ENCODE measurements at regions not wholly inside any gene's neighbourhood (a gene's known extent, or its start where the extent isn't known, plus 50 kb on each side); places are given as distances from the start of the nearest gene placed in this dataset.
"Not testable (repeated sequence)": the region's sequence is repeated elsewhere in the genome, so short reads cannot be mapped to it uniquely, and the experiment has no call there.

- no peak for DNase-seq
- Histone ChIP-seq H3K9me3 (no peaks in the 10 kb centered on the region), H3K4me1 (no peaks in the 10 kb centered on the region), H3K27me3 (no peaks in the 10 kb centered on the region), H3K4me3 (ENCODE audit: low read depth, low read length) (no peak overlapping the region), H3K36me3 (no peaks in the 10 kb centered on the region)
- TF ChIP-seq, protein P1, sequence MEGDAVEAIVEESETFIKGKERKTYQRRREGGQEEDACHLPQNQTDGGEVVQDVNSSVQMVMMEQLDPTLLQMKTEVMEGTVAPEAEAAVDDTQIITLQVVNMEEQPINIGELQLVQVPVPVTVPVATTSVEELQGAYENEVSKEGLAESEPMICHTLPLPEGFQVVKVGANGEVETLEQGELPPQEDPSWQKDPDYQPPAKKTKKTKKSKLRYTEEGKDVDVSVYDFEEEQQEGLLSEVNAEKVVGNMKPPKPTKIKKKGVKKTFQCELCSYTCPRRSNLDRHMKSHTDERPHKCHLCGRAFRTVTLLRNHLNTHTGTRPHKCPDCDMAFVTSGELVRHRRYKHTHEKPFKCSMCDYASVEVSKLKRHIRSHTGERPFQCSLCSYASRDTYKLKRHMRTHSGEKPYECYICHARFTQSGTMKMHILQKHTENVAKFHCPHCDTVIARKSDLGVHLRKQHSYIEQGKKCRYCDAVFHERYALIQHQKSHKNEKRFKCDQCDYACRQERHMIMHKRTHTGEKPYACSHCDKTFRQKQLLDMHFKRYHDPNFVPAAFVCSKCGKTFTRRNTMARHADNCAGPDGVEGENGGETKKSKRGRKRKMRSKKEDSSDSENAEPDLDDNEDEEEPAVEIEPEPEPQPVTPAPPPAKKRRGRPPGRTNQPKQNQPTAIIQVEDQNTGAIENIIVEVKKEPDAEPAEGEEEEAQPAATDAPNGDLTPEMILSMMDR (IDR thresholded peaks at IDR 0.05; ENCODE audit: low read depth, low read length): no peak
Measured at GRCh38 chr3:5694266-5694665, 506.8 kb downstream of the EDEM1 start.

- TF ChIP-seq, protein P1 (IDR thresholded peaks at IDR 0.05; ENCODE audit: low read depth, low read length): no peak
- Histone ChIP-seq H3K27me3 (no peaks in the 10 kb centered on the region), H3K4me1 (no peaks in the 10 kb centered on the region), H3K36me3 (no peaks in the 10 kb centered on the region), H3K9me3 (no peaks in the 10 kb centered on the region), H3K4me3 (ENCODE audit: low read depth, low read length) (no peak overlapping the region)
- DNase-seq: no peak
Measured at GRCh38 chr3:5698851-5699250, 511.3 kb downstream of the EDEM1 start.

- H3K4me1 ChIP-seq: no peaks in the 10 kb centered on the region
Measured at GRCh38 chr3:5699313-5699712, 511.8 kb downstream of the EDEM1 start.

GRCh38 chr3:5699811-5700210 is 512.3 kb downstream of the EDEM1 start:
- Histone ChIP-seq H3K36me3 (no peaks in the 10 kb centered on the region), H3K9me3 (no peaks in the 10 kb centered on the region), H3K4me3 (ENCODE audit: low read depth, low read length) (no peak overlapping the region), H3K27me3 (no peaks in the 10 kb centered on the region), H3K4me1 (no peaks in the 10 kb centered on the region)
- TF ChIP-seq, protein P1 (IDR thresholded peaks at IDR 0.05; ENCODE audit: low read depth, low read length): no peak
- no peak for DNase-seq

More at GRCh38 chr3:5699313-5699712, 511.8 kb downstream of the EDEM1 start:
- H3K9me3 ChIP-seq: no peaks in the 10 kb centered on the region
- no peaks in the 10 kb centered on the region for H3K36me3 ChIP-seq
- no peaks in the 10 kb centered on the region for H3K27me3 ChIP-seq
- DNase-seq: no peak
- TF ChIP-seq, protein P1 (IDR thresholded peaks at IDR 0.05; ENCODE audit: low read depth, low read length): no peak
- no peak overlapping the region for H3K4me3 ChIP-seq (ENCODE audit: low read depth, low read length)

DNA sequence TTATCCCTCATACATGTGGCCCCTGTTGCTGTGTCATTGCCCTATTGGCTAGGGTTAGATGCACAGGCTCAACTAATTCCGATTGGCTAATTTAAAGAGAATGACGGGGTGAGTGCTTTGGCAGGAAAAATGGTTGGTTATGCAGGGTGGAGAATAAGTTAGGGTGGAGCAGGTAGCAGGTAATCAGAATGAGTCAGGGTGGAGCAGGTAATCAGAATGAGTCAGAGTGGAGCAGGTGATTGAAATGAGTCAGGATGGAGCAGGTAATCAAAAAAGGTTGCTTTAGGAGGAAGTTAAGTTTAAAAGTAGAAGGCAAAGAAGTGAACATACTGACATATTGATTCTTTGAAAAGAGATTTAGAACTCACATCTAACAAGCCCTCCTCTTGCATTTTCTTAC is 513.5 kb downstream of the EDEM1 start:
- not testable (repeated sequence) for H3K27me3 ChIP-seq; DNase-seq; H3K9me3 ChIP-seq; H3K36me3 ChIP-seq; H3K4me3 ChIP-seq (ENCODE audit: low read depth, low read length); H3K4me1 ChIP-seq

DNA sequence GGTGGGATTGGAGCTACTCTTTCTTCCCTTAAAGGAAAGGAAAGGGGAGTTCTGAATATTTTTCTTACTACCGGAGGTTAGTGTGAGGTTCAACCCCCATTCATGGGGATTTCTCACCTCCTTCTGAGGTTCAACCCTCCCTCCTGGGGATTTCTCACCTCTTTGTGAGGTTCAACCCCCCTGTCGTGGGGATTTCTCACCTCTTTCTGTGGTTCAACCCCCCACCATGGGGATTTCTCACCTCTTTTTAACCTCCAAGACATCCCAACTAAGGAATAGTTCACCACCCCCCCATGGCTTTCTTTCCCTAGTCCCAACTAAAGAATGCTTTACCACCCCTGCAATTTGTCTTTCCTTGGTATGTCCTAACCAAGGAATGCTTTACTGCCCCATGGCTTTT is 520.3 kb downstream of the EDEM1 start:
- TF ChIP-seq, protein P1 (IDR thresholded peaks at IDR 0.05; ENCODE audit: low read depth, low read length): no peak
- no peak overlapping the region for H3K4me3 ChIP-seq (ENCODE audit: low read depth, low read length)
- DNase-seq: no peak

GRCh38 chr3:5709714-5710113 is 522.2 kb downstream of the EDEM1 start:
- Histone ChIP-seq H3K4me3 (ENCODE audit: low read depth, low read length) (no peak overlapping the region), H3K36me3 (no peaks in the 10 kb centered on the region), H3K4me1 (no peaks in the 10 kb centered on the region), H3K27me3 (no peaks in the 10 kb centered on the region), H3K9me3 (no peaks in the 10 kb centered on the region)
- TF ChIP-seq, protein P1 (IDR thresholded peaks at IDR 0.05; ENCODE audit: low read depth, low read length): no peak
- DNase-seq: no peak

More for the DNA sequence above, 520.3 kb downstream of the EDEM1 start:
- Histone ChIP-seq H3K4me1 (no peaks in the 10 kb centered on the region), H3K36me3 (no peaks in the 10 kb centered on the region), H3K27me3 (no peaks in the 10 kb centered on the region), H3K9me3 (no peaks in the 10 kb centered on the region)
